RWPE1 (cell line): ENCODE measurements at regions not wholly inside any gene's neighbourhood (a gene's known extent, or its start where the extent isn't known, plus 50 kb on each side); places are given as distances from the start of the nearest gene placed in this dataset.
"Not testable (repeated sequence)": the region's sequence is repeated elsewhere in the genome, so short reads cannot be mapped to it uniquely, and the experiment has no call there.

ENCODE experiments used
- CTCF ChIA-PET: fragments of 350-600 bp; sonication (Branson Sonifier 250); formaldehyde crosslinking; extraction: SDS; loops from one replicate; lab custom pipeline; 2021; lab: Yijun Ruan, JAX
- POLR2A ChIA-PET: fragments of 400-600 bp; formaldehyde crosslinking; extraction: SDS; loops from one replicate; lab custom pipeline; 2020; ENCODE audit warnings: antibody characterized with exemption; ENCODE audit not compliant: low non-redundant PET; lab: Yijun Ruan, JAX
- DNase-seq: peaks from one replicate; pipeline ENCODE4 v3.0.0; 2012; ENCODE audit warnings: low spot score
- H3K27ac ChIP-seq: fragments of 450-650 bp; 2 replicates; pipeline ENCODE4 v1.5.1; 2017
- TF ChIP-seq, protein P1 (sequence below): fragments of 450-650 bp; conservative IDR thresholded peaks from 2 replicates; pipeline ENCODE4 v1.5.1; 2017; ENCODE audit warnings: low read depth, mild to moderate bottlenecking

DNA sequence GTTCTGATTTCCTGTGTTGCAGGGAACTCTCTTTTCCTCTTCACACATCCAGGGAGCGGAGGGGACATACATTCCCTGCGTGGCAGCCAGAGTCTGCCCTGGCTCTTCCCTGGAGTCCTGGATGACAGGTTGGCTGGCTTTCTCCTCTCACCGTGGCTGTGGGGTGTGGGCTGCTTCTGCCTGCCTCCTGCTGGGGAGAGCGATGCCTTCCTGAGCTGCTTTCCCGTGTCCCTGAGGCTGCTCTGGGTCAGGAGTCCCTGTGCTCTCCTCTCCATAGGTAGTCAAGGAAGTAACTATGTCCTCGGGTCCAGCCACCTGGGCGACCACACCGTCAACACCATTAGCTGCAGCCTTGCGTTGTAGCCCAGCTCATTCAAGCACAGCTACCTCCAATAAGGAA is 451.7 kb downstream of the QKI start:
- no peak for DNase-seq
- CTCF ChIA-PET = interaction anchor here (0.7 to 1.0 kb wide), 2 partner anchors 8 to 429 kb away, joined by 3 to 4 read pairs; no protein-coding TSS in a partner anchor
- POLR2A ChIA-PET = no interaction called here
- TF ChIP-seq, protein P1, sequence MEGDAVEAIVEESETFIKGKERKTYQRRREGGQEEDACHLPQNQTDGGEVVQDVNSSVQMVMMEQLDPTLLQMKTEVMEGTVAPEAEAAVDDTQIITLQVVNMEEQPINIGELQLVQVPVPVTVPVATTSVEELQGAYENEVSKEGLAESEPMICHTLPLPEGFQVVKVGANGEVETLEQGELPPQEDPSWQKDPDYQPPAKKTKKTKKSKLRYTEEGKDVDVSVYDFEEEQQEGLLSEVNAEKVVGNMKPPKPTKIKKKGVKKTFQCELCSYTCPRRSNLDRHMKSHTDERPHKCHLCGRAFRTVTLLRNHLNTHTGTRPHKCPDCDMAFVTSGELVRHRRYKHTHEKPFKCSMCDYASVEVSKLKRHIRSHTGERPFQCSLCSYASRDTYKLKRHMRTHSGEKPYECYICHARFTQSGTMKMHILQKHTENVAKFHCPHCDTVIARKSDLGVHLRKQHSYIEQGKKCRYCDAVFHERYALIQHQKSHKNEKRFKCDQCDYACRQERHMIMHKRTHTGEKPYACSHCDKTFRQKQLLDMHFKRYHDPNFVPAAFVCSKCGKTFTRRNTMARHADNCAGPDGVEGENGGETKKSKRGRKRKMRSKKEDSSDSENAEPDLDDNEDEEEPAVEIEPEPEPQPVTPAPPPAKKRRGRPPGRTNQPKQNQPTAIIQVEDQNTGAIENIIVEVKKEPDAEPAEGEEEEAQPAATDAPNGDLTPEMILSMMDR = no peak
- no peak overlapping the region for H3K27ac ChIP-seq

- CTCF ChIA-PET = no interaction called here
- POLR2A ChIA-PET = no interaction called here
- TF ChIP-seq, protein P1 = no peak
- DNase-seq = no peak
- no peak overlapping the region for H3K27ac ChIP-seq
Measured at GRCh38 chr6:163863565-163863964, 449.0 kb downstream of the QKI start.

DNA sequence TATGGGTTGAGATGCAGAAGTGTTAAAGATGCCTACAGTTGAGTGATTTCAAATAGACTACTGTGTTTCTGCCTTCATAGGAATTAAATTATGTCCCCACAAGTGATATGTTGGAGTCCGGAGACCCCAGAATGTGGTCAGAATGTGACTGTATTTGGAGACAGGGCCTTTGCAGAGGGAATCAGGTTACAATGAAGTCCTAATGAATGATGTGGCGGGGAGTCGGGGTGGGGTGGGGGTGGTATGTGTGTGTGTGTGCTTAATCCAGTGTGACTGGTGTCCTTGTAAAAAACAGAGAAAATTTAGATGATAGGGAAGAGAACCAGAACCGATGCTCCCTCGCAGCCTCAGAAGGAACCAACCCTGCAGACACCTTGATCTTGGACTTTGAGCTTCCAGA is 448.2 kb downstream of the QKI start:
- CTCF ChIA-PET = interaction anchor here (0.5 to 0.6 kb wide), 2 partner anchors 39 to 1125 kb away, joined by 3 to 6 read pairs; no protein-coding TSS in a partner anchor
- no peak overlapping the region for H3K27ac ChIP-seq
- TF ChIP-seq, protein P1 = no peak
- DNase-seq = no peak
- POLR2A ChIA-PET = no interaction called here

- TF ChIP-seq, protein P1 = no peak
- CTCF ChIA-PET = no interaction called here
- DNase-seq = no peak
- no peak overlapping the region for H3K27ac ChIP-seq
- POLR2A ChIA-PET = no interaction called here
Measured at GRCh38 chr6:163861627-163862026, 447.1 kb downstream of the QKI start.

GRCh38 chr6:163860287-163861081 is 446.0 kb downstream of the QKI start:
- no peak overlapping the region for H3K27ac ChIP-seq
- ChIA-PET POLR2A (no interaction called here), CTCF (no interaction called here)
- TF ChIP-seq, protein P1 = no peak
- DNase-seq = no peak

GRCh38 chr6:163858870-163859269 is 444.4 kb downstream of the QKI start:
- POLR2A ChIA-PET, H3K27ac ChIP-seq, CTCF ChIA-PET, DNase-seq: not testable (repeated sequence)

- TF ChIP-seq, protein P1 = no peak
- H3K27ac ChIP-seq = no peak overlapping the region
- CTCF ChIA-PET = no interaction called here
- POLR2A ChIA-PET = no interaction called here
- no peak for DNase-seq
Measured at GRCh38 chr6:163857421-163857820, 442.9 kb downstream of the QKI start.
